ENCODE measurements at regions not wholly inside any gene's neighbourhood (a gene's known extent, or its start where the extent isn't known, plus 50 kb on each side); places are given as distances from the start of the nearest gene placed in this dataset.

- Histone ChIP-seq H3K27me3 (no peaks in the 10 kb centered on the region), H3K4me3 (no peak overlapping the region), H3K4me1 (peaks cover 0 to 5% (median 1%) of the 10 kb centered on the region in 4 donors), H3K9me3 (no peaks in the 10 kb centered on the region), H3K27ac (no peak overlapping the region), H3K36me3 (no peaks in the 10 kb centered on the region)
- WGBS, 2 donors (ENCODE audit: low coverage in 1 of 2), result 81 to 93% methylated on average over 4 of the region's 4 CpGs
- TF ChIP-seq POLR2A (IDR thresholded peaks at IDR 0.05) (no peak), CTCF (IDR thresholded peaks at IDR 0.05) (no peak), EP300 (IDR thresholded peaks at IDR 0.05; ENCODE audit: low read depth) (no peak), POLR2AphosphoS5 (IDR thresholded peaks at IDR 0.05) (no peak)
- in situ Hi-C loops (cut with MboI; ENCODE audit: low pct_ligation_motif_present in 1 of 4, low pct_unique_long_range_greater_than_20kb in 1 of 4, low sequenced_read_pairs in 3 of 4), result no loop called here
- no peak for DNase-seq
- intact Hi-C loops (cut with DNase I; ENCODE audit: low total_unique reads), result no loop called here
Measured at GRCh38 chr1:117783606-117784396, 145.6 kb downstream of the GDAP2 start.

- in situ Hi-C loops (cut with MboI; ENCODE audit: low pct_ligation_motif_present in 1 of 4, low pct_unique_long_range_greater_than_20kb in 1 of 4, low sequenced_read_pairs in 3 of 4) (no loop called here), intact Hi-C loops (cut with DNase I; ENCODE audit: low total_unique reads) (loop anchor here (5.0 kb wide), 2 partner anchors 756 to 1561 kb away; no protein-coding TSS in a partner anchor)
- no peaks in the 10 kb centered on the region for H3K9me3 ChIP-seq
- H3K36me3 ChIP-seq, result no peaks in the 10 kb centered on the region
- no peak for DNase-seq
- H3K4me1 ChIP-seq, result no peaks in the 10 kb centered on the region
- WGBS, 2 donors (ENCODE audit: low coverage in 1 of 2), result 55 to 59% methylated on average over 2 to 5 of the region's 5 CpGs
- H3K4me3 ChIP-seq, result no peak overlapping the region
- TF ChIP-seq POLR2AphosphoS5 (IDR thresholded peaks at IDR 0.05) (no peak), EP300 (IDR thresholded peaks at IDR 0.05; ENCODE audit: low read depth) (no peak), POLR2A (IDR thresholded peaks at IDR 0.05) (no peak), CTCF (IDR thresholded peaks at IDR 0.05) (no peak)
- no peaks in the 10 kb centered on the region for H3K27me3 ChIP-seq
- H3K27ac ChIP-seq, result no peak overlapping the region
Measured at GRCh38 chr1:117788014-117788413, 141.4 kb downstream of the GDAP2 start.

GRCh38 chr1:117793413-117793812 is 136.0 kb downstream of the GDAP2 start:
- WGBS, 2 donors (ENCODE audit: low coverage in 1 of 2), result 82% methylated on average over 4 of the region's 4 CpGs; no CpG with 5 or more reads in 1 of the 2 donors
- TF ChIP-seq CTCF (IDR thresholded peaks at IDR 0.05) (no peak), POLR2A (IDR thresholded peaks at IDR 0.05) (no peak), EP300 (IDR thresholded peaks at IDR 0.05; ENCODE audit: low read depth) (no peak), POLR2AphosphoS5 (IDR thresholded peaks at IDR 0.05) (no peak)
- H3K4me3 ChIP-seq, result no peak overlapping the region
- in situ Hi-C loops (cut with MboI; ENCODE audit: low pct_ligation_motif_present in 1 of 4, low pct_unique_long_range_greater_than_20kb in 1 of 4, low sequenced_read_pairs in 3 of 4) (no loop called here), intact Hi-C loops (cut with DNase I; ENCODE audit: low total_unique reads) (no loop called here)
- H3K27ac ChIP-seq, result no peak overlapping the region
- no peaks in the 10 kb centered on the region for H3K4me1 ChIP-seq
- H3K9me3 ChIP-seq, result no peaks in the 10 kb centered on the region
- H3K27me3 ChIP-seq, result no peaks in the 10 kb centered on the region
- no peak for DNase-seq
- no peaks in the 10 kb centered on the region for H3K36me3 ChIP-seq

- intact Hi-C loops (cut with DNase I; ENCODE audit: low total_unique reads) (no loop called here), in situ Hi-C loops (cut with MboI; ENCODE audit: low pct_ligation_motif_present in 1 of 4, low pct_unique_long_range_greater_than_20kb in 1 of 4, low sequenced_read_pairs in 3 of 4) (no loop called here)
- Histone ChIP-seq H3K4me1 (no peaks in the 10 kb centered on the region), H3K27me3 (no peaks in the 10 kb centered on the region), H3K9me3 (no peaks in the 10 kb centered on the region), H3K36me3 (no peaks in the 10 kb centered on the region), H3K27ac (no peak overlapping the region), H3K4me3 (no peak overlapping the region)
- 87% methylated on average over 1 of the region's 1 CpG; no CpG with 5 or more reads in 1 of the 2 donors for WGBS, 2 donors (ENCODE audit: low coverage in 1 of 2)
- no peak for DNase-seq
- TF ChIP-seq POLR2AphosphoS5 (IDR thresholded peaks at IDR 0.05), result no peak
- TF ChIP-seq POLR2A (IDR thresholded peaks at IDR 0.05), result no peak
- no peak for TF ChIP-seq EP300 (IDR thresholded peaks at IDR 0.05; ENCODE audit: low read depth)
- no peak for TF ChIP-seq CTCF (IDR thresholded peaks at IDR 0.05)
Measured at GRCh38 chr1:117794073-117794472, 135.3 kb downstream of the GDAP2 start.

All from transverse colon (tissue), 4 donors.